ENCODE measurements at regions not wholly inside any gene's neighbourhood (a gene's known extent, or its start where the extent isn't known, plus 50 kb on each side); places are given as distances from the start of the nearest gene placed in this dataset.

DNA sequence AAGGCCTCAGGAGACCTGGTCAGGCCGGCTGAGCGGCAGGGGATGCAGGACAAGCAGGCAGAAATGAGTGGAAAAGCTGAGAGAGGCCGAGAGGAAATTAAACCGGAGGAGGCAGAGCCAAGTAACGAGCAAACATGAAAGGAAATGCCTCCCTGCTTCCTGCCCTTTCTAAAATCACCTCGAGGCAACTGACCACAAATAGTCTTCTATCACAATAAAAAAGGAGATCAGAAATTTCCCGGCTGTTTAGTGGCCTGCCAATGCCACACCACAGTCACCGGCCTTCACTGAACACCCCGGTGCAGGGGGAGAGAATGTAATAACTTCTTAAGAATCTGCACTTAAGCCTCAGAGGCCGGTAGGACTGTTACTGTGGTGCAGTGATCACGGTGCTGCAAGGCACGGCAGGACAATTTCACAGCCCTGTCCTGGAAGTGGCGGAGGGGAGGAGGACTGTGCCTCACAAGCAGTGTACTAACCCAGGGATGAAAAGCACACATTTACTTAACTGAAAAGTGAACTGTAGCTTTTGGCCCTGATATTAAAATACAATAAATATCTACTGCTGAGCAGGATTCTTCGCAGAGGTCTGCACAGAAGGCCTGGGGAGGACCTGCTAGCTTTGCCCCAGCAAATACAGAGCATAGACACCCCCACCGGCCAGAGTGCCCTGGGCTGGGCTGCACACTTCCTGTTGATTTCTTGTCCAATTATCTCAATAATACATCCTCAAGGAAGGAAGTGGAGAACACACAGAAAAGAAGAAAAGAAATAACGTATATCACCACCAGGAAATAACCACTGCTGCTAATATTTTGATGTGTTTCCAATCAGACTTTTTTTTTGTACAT is 183.5 kb upstream of the NSMCE3 start:
- H3K4me3 ChIP-seq (ENCODE audit: control insufficient read depth, low read depth, low read length) = no peak overlapping the region
- TF ChIP-seq, protein P1, sequence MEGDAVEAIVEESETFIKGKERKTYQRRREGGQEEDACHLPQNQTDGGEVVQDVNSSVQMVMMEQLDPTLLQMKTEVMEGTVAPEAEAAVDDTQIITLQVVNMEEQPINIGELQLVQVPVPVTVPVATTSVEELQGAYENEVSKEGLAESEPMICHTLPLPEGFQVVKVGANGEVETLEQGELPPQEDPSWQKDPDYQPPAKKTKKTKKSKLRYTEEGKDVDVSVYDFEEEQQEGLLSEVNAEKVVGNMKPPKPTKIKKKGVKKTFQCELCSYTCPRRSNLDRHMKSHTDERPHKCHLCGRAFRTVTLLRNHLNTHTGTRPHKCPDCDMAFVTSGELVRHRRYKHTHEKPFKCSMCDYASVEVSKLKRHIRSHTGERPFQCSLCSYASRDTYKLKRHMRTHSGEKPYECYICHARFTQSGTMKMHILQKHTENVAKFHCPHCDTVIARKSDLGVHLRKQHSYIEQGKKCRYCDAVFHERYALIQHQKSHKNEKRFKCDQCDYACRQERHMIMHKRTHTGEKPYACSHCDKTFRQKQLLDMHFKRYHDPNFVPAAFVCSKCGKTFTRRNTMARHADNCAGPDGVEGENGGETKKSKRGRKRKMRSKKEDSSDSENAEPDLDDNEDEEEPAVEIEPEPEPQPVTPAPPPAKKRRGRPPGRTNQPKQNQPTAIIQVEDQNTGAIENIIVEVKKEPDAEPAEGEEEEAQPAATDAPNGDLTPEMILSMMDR (IDR thresholded peaks at IDR 0.05; ENCODE audit: control insufficient read depth, insufficient read depth, low read depth, low read length, missing control alignments) = no peak
- no peak for DNase-seq (ENCODE audit: low read depth)

DNA sequence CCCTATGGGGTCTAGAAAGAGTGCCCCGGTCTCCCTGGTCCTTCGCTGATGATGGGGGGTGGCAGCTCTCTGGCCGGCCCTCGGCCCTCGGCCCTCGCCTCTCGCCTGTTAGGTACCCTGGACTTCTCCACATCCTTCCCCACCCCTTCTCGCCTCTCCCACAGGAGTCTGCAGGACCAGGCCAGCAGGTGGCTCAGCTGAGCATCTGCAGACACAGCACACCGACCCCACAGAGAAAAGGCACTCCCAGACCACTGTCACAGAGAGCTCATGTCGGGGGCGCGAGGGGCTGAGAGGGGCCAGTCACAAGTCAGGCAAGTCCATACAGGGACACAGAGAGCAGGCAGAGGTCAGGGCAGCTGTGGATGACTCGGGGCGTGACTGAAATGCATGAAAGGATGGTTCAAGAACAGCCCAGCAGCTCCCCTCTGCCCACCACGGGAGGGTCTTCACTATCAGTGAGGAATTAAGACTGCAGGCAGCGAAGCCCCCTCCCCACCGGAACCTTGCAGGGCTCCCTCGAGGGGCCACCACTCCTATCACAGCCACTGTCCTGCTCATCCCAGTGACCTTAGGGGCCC is 181.7 kb upstream of the NSMCE3 start:
- TF ChIP-seq, protein P1 (IDR thresholded peaks at IDR 0.05; ENCODE audit: control insufficient read depth, insufficient read depth, low read depth, low read length, missing control alignments) = no peak
- no peak overlapping the region for H3K4me3 ChIP-seq (ENCODE audit: control insufficient read depth, low read depth, low read length)
- no peak for DNase-seq (ENCODE audit: low read depth)

DNA sequence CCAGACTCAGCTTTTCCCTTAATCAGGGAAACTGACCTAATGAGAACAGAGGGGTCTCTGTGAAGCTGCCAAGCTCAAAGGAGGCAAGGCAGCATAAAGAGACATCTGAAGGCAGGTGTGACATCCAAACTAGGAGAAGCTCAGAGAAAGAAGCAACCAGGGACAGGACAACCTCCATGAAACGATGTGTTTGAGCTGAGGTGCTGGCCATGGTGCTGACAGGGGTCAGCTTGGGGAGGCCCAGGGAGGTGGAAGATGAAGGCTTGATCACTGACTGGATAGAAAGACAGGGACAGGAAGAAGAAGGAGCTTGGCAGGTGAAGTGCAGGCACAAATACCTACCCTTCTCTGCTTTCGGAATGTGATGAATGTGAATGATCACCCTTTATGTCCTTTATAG is 179.5 kb upstream of the NSMCE3 start:
- TF ChIP-seq, protein P1 (IDR thresholded peaks at IDR 0.05; ENCODE audit: control insufficient read depth, insufficient read depth, low read depth, low read length, missing control alignments) = no peak
- no peak for DNase-seq (ENCODE audit: low read depth)
- no peak overlapping the region for H3K4me3 ChIP-seq (ENCODE audit: control insufficient read depth, low read depth, low read length)

DNA sequence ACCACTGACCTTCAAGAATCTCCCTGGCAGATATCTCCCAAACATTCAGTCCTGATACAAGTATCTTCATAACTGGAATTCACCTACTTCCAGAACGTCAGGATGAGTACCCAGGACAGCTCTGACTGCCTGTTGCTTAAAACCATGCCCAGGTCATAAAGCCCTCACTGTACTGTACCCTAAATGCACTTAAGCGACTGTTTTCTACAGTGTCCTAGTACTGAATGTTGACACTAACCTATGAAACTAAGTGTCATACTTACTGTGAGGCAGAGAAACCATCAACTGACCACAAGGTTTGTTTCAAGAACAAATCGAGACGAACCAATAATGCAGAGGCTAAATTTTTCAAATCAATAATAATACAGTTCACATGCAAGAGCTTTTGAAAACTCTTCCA is 178.7 kb upstream of the NSMCE3 start:
- H3K4me3 ChIP-seq (ENCODE audit: control insufficient read depth, low read depth, low read length) = no peak overlapping the region
- TF ChIP-seq, protein P1 (IDR thresholded peaks at IDR 0.05; ENCODE audit: control insufficient read depth, insufficient read depth, low read depth, low read length, missing control alignments) = no peak
- no peak for DNase-seq (ENCODE audit: low read depth)

DNA sequence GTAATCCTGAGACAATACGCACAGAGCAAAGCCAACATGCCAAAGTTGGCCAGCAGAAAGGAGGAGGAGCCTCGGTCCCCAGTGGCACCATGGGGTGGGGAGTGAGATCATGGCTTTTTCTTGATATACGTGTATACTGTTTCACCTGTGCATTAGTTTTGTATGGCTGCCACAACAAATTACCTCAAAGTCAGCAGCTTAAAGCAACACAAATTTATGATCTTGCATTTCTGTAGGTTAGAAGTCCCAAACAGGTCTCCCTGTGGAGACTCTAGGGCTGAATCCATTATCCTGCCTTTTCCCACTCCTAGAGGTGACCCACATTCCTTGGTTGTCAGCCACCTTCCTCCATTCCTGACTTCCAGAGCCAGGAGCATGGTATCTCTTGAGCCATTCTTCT is 176.9 kb upstream of the NSMCE3 start:
- DNase-seq (ENCODE audit: low read depth) = no peak
- H3K4me3 ChIP-seq (ENCODE audit: control insufficient read depth, low read depth, low read length) = no peak overlapping the region
- TF ChIP-seq, protein P1 (IDR thresholded peaks at IDR 0.05; ENCODE audit: control insufficient read depth, insufficient read depth, low read depth, low read length, missing control alignments) = no peak

DNA sequence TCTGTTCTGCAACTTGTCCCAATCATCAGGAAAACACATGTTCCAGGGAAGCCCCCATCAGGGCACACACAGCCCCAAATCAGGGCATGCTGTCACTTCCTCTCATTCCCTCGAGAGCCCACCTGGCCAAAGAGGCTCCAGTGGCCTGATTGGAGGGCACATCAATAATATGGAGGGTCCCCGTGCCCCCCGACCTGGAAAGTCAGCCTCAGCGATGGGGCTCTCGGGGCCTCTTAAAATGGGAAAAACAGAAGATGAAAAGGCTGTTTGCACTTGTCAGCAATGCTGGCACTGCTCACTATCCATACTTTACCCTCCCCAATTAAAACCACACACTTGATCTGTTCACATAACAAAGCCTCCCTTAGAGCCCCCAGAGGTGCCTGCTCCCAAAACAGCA is 172.9 kb upstream of the NSMCE3 start:
- H3K4me3 ChIP-seq (ENCODE audit: control insufficient read depth, low read depth, low read length) = no peak overlapping the region
- TF ChIP-seq, protein P1 (IDR thresholded peaks at IDR 0.05; ENCODE audit: control insufficient read depth, insufficient read depth, low read depth, low read length, missing control alignments) = no peak
- DNase-seq (ENCODE audit: low read depth) = no peak
